ENCODE measurements at regions not wholly inside any gene's neighbourhood (a gene's known extent, or its start where the extent isn't known, plus 50 kb on each side); places are given as distances from the start of the nearest gene placed in this dataset.
"Not testable (repeated sequence)": the region's sequence is repeated elsewhere in the genome, so short reads cannot be mapped to it uniquely, and the experiment has no call there.

GRCh38 chr10:63940277-63940922 is 419.2 kb downstream of the REEP3 start:
- DNase-seq (ENCODE audit: low spot score), result no peak
- intact Hi-C loops (cut with DNase I), result no loop called here

GRCh38 chr10:63964406-63964805 is 443.2 kb downstream of the REEP3 start:
- DNase-seq (ENCODE audit: low spot score), result no peak
- intact Hi-C loops (cut with DNase I), result no loop called here

- intact Hi-C loops (cut with DNase I), result no loop called here
- no peak for DNase-seq (ENCODE audit: low spot score)
These were observed 444.6 kb downstream of the REEP3 start for GRCh38 chr10:63965846-63966245.

- peak; percentile 71 for DNase-seq (ENCODE audit: low spot score)
These were observed 452.0 kb downstream of the REEP3 start for GRCh38 chr10:63972949-63973827.

GRCh38 chr10:63976538-63976937 is 455.3 kb downstream of the REEP3 start:
- intact Hi-C loops (cut with DNase I), result no loop called here
- DNase-seq (ENCODE audit: low spot score), result peak; percentile 81

More at GRCh38 chr10:63972949-63973827, 452.0 kb downstream of the REEP3 start:
- intact Hi-C loops (cut with DNase I), result no loop called here

- DNase-seq (ENCODE audit: low spot score), result no peak
- intact Hi-C loops (cut with DNase I), result no loop called here
These were observed 456.2 kb downstream of the REEP3 start for GRCh38 chr10:63977329-63977923.

- DNase-seq (ENCODE audit: low spot score); intact Hi-C loops (cut with DNase I): not testable (repeated sequence)
These were observed 459.7 kb downstream of the REEP3 start for GRCh38 chr10:63980870-63981269.

- intact Hi-C loops (cut with DNase I); DNase-seq (ENCODE audit: low spot score): not testable (repeated sequence)
These were observed 462.9 kb downstream of the REEP3 start for GRCh38 chr10:63984061-63984460.

GRCh38 chr10:63986536-63986935 is 465.3 kb downstream of the REEP3 start:
- no peak for DNase-seq (ENCODE audit: low spot score)
- intact Hi-C loops (cut with DNase I), result no loop called here

- intact Hi-C loops (cut with DNase I), result no loop called here
- DNase-seq (ENCODE audit: low spot score), result no peak
These were observed 466.0 kb downstream of the REEP3 start for GRCh38 chr10:63987212-63987611.

GRCh38 chr10:63994371-63994770 is 473.2 kb downstream of the REEP3 start:
- intact Hi-C loops (cut with DNase I), result no loop called here
- DNase-seq (ENCODE audit: low spot score), result no peak

- no peak for DNase-seq (ENCODE audit: low spot score)
- intact Hi-C loops (cut with DNase I), result no loop called here
These were observed 486.0 kb downstream of the REEP3 start for GRCh38 chr10:64007157-64007556.

- intact Hi-C loops (cut with DNase I), result no loop called here
- DNase-seq (ENCODE audit: low spot score), result no peak
These were observed 489.5 kb downstream of the REEP3 start for GRCh38 chr10:64010711-64011110.

- intact Hi-C loops (cut with DNase I), result no loop called here
- DNase-seq (ENCODE audit: low spot score), result no peak
These were observed 490.9 kb downstream of the REEP3 start for GRCh38 chr10:64011912-64012714.

GRCh38 chr10:64014281-64014680 is 493.1 kb downstream of the REEP3 start:
- no peak for DNase-seq (ENCODE audit: low spot score)
- intact Hi-C loops (cut with DNase I), result no loop called here

GRCh38 chr10:64023926-64024470 is 502.8 kb downstream of the REEP3 start:
- intact Hi-C loops (cut with DNase I), result no loop called here
- DNase-seq (ENCODE audit: low spot score), result no peak

GRCh38 chr10:64033711-64034110 is 512.5 kb downstream of the REEP3 start:
- intact Hi-C loops (cut with DNase I), result no loop called here
- no peak for DNase-seq (ENCODE audit: low spot score)

- no peak for DNase-seq (ENCODE audit: low spot score)
- intact Hi-C loops (cut with DNase I), result no loop called here
These were observed 515.2 kb downstream of the REEP3 start for GRCh38 chr10:64036321-64036930.
